ENCODE measurements at regions not wholly inside any gene's neighbourhood (a gene's known extent, or its start where the extent isn't known, plus 50 kb on each side); places are given as distances from the start of the nearest gene placed in this dataset.

- no CpG with 5 or more reads among the region's 2 CpGs for WGBS, 2 experiments
Measured at GRCh38 chr2:125701070-125701469, 954.9 kb upstream of the GYPC start.

GRCh38 chr2:125707611-125708010, 948.3 kb upstream of the GYPC start:
- WGBS, 2 experiments = 100% methylated on average over 1 of the region's 1 CpG
- no peaks in the 10 kb centered on the region for H3K36me3 ChIP-seq (ENCODE audit: control insufficient read depth, insufficient read depth, low read length)
- no peak overlapping the region for H3K27ac ChIP-seq (ENCODE audit: insufficient read depth, low read depth, low read length, poor library complexity, severe bottlenecking)
- no peaks in the 10 kb centered on the region for H3K4me1 ChIP-seq (ENCODE audit: control insufficient read depth, insufficient read depth, low read length)
- no peaks in the 10 kb centered on the region for H3K9me3 ChIP-seq (ENCODE audit: control insufficient read depth, low read length)
- no peaks in the 10 kb centered on the region for H3K27me3 ChIP-seq (ENCODE audit: control insufficient read depth, insufficient read depth, low read length, poor library complexity, severe bottlenecking)
- H3K4me3 ChIP-seq (ENCODE audit: insufficient read depth, low read depth, low read length) = no peak overlapping the region

More at GRCh38 chr2:125701070-125701469, 954.9 kb upstream of the GYPC start:
- no peaks in the 10 kb centered on the region for H3K9me3 ChIP-seq (ENCODE audit: control insufficient read depth, low read length)
- no peak overlapping the region for H3K27ac ChIP-seq (ENCODE audit: insufficient read depth, low read depth, low read length, poor library complexity, severe bottlenecking)
- H3K36me3 ChIP-seq (ENCODE audit: control insufficient read depth, insufficient read depth, low read length) = no peaks in the 10 kb centered on the region
- no peak overlapping the region for H3K4me3 ChIP-seq (ENCODE audit: insufficient read depth, low read depth, low read length)
- no peaks in the 10 kb centered on the region for H3K4me1 ChIP-seq (ENCODE audit: control insufficient read depth, insufficient read depth, low read length)
- no peaks in the 10 kb centered on the region for H3K27me3 ChIP-seq (ENCODE audit: control insufficient read depth, insufficient read depth, low read length, poor library complexity, severe bottlenecking)

- H3K36me3 ChIP-seq (ENCODE audit: control insufficient read depth, insufficient read depth, low read length) = no peaks in the 10 kb centered on the region
- H3K4me3 ChIP-seq (ENCODE audit: insufficient read depth, low read depth, low read length) = no peak overlapping the region
- H3K9me3 ChIP-seq (ENCODE audit: control insufficient read depth, low read length) = no peaks in the 10 kb centered on the region
- 86% methylated on average over 6 of the region's 6 CpGs for WGBS, 2 experiments
- H3K4me1 ChIP-seq (ENCODE audit: control insufficient read depth, insufficient read depth, low read length) = no peaks in the 10 kb centered on the region
- no peaks in the 10 kb centered on the region for H3K27me3 ChIP-seq (ENCODE audit: control insufficient read depth, insufficient read depth, low read length, poor library complexity, severe bottlenecking)
- H3K27ac ChIP-seq (ENCODE audit: insufficient read depth, low read depth, low read length, poor library complexity, severe bottlenecking) = no peak overlapping the region
Measured at GRCh38 chr2:125710561-125710960, 945.4 kb upstream of the GYPC start.

GRCh38 chr2:125711075-125711474, 944.9 kb upstream of the GYPC start:
- Histone ChIP-seq H3K4me1 (ENCODE audit: control insufficient read depth, insufficient read depth, low read length) (no peaks in the 10 kb centered on the region), H3K27me3 (ENCODE audit: control insufficient read depth, insufficient read depth, low read length, poor library complexity, severe bottlenecking) (no peaks in the 10 kb centered on the region), H3K4me3 (ENCODE audit: insufficient read depth, low read depth, low read length) (no peak overlapping the region), H3K27ac (ENCODE audit: insufficient read depth, low read depth, low read length, poor library complexity, severe bottlenecking) (no peak overlapping the region), H3K36me3 (ENCODE audit: control insufficient read depth, insufficient read depth, low read length) (no peaks in the 10 kb centered on the region), H3K9me3 (ENCODE audit: control insufficient read depth, low read length) (no peaks in the 10 kb centered on the region)
- WGBS, 2 experiments = 89 to 93% methylated on average over 1 of the region's 1 CpG

- H3K4me3 ChIP-seq (ENCODE audit: insufficient read depth, low read depth, low read length) = no peak overlapping the region
- H3K27ac ChIP-seq (ENCODE audit: insufficient read depth, low read depth, low read length, poor library complexity, severe bottlenecking) = no peak overlapping the region
- no peaks in the 10 kb centered on the region for H3K27me3 ChIP-seq (ENCODE audit: control insufficient read depth, insufficient read depth, low read length, poor library complexity, severe bottlenecking)
- 92 to 96% methylated on average over 6 of the region's 6 CpGs for WGBS, 2 experiments
- no peaks in the 10 kb centered on the region for H3K9me3 ChIP-seq (ENCODE audit: control insufficient read depth, low read length)
- H3K36me3 ChIP-seq (ENCODE audit: control insufficient read depth, insufficient read depth, low read length) = no peaks in the 10 kb centered on the region
- no peaks in the 10 kb centered on the region for H3K4me1 ChIP-seq (ENCODE audit: control insufficient read depth, insufficient read depth, low read length)
Measured at GRCh38 chr2:125713533-125713932, 942.4 kb upstream of the GYPC start.

- Histone ChIP-seq H3K27me3 (ENCODE audit: control insufficient read depth, insufficient read depth, low read length, poor library complexity, severe bottlenecking) (no peaks in the 10 kb centered on the region), H3K4me1 (ENCODE audit: control insufficient read depth, insufficient read depth, low read length) (no peaks in the 10 kb centered on the region), H3K36me3 (ENCODE audit: control insufficient read depth, insufficient read depth, low read length) (no peaks in the 10 kb centered on the region), H3K27ac (ENCODE audit: insufficient read depth, low read depth, low read length, poor library complexity, severe bottlenecking) (no peak overlapping the region), H3K9me3 (ENCODE audit: control insufficient read depth, low read length) (no peaks in the 10 kb centered on the region), H3K4me3 (ENCODE audit: insufficient read depth, low read depth, low read length) (no peak overlapping the region)
- 95% methylated on average over 14 of the region's 14 CpGs for WGBS, 2 experiments
Measured at GRCh38 chr2:125721072-125721721, 934.8 kb upstream of the GYPC start.

- H3K4me3 ChIP-seq (ENCODE audit: insufficient read depth, low read depth, low read length) = no peak overlapping the region
- no peaks in the 10 kb centered on the region for H3K36me3 ChIP-seq (ENCODE audit: control insufficient read depth, insufficient read depth, low read length)
- H3K9me3 ChIP-seq (ENCODE audit: control insufficient read depth, low read length) = no peaks in the 10 kb centered on the region
- H3K4me1 ChIP-seq (ENCODE audit: control insufficient read depth, insufficient read depth, low read length) = no peaks in the 10 kb centered on the region
- no peaks in the 10 kb centered on the region for H3K27me3 ChIP-seq (ENCODE audit: control insufficient read depth, insufficient read depth, low read length, poor library complexity, severe bottlenecking)
- no peak overlapping the region for H3K27ac ChIP-seq (ENCODE audit: insufficient read depth, low read depth, low read length, poor library complexity, severe bottlenecking)
- WGBS, 2 experiments = 97 to 98% methylated on average over 4 of the region's 4 CpGs
Measured at GRCh38 chr2:125730921-125731320, 925.0 kb upstream of the GYPC start.

- Histone ChIP-seq H3K27ac (ENCODE audit: insufficient read depth, low read depth, low read length, poor library complexity, severe bottlenecking) (no peak overlapping the region), H3K27me3 (ENCODE audit: control insufficient read depth, insufficient read depth, low read length, poor library complexity, severe bottlenecking) (no peaks in the 10 kb centered on the region), H3K4me1 (ENCODE audit: control insufficient read depth, insufficient read depth, low read length) (no peaks in the 10 kb centered on the region), H3K36me3 (ENCODE audit: control insufficient read depth, insufficient read depth, low read length) (no peaks in the 10 kb centered on the region), H3K4me3 (ENCODE audit: insufficient read depth, low read depth, low read length) (no peak overlapping the region), H3K9me3 (ENCODE audit: control insufficient read depth, low read length) (no peaks in the 10 kb centered on the region)
- 85 to 100% methylated on average over 1 of the region's 1 CpG for WGBS, 2 experiments
Measured at GRCh38 chr2:125736306-125736705, 919.7 kb upstream of the GYPC start.

- H3K27ac ChIP-seq (ENCODE audit: insufficient read depth, low read depth, low read length, poor library complexity, severe bottlenecking) = no peak overlapping the region
- H3K27me3 ChIP-seq (ENCODE audit: control insufficient read depth, insufficient read depth, low read length, poor library complexity, severe bottlenecking) = no peaks in the 10 kb centered on the region
- WGBS, 2 experiments = 62 to 63% methylated on average over 4 of the region's 4 CpGs
- peaks cover 7% of the 10 kb centered on the region for H3K4me1 ChIP-seq (ENCODE audit: control insufficient read depth, insufficient read depth, low read length)
- no peak overlapping the region for H3K4me3 ChIP-seq (ENCODE audit: insufficient read depth, low read depth, low read length)
- H3K36me3 ChIP-seq (ENCODE audit: control insufficient read depth, insufficient read depth, low read length) = no peaks in the 10 kb centered on the region
- peaks cover 2% of the 10 kb centered on the region for H3K9me3 ChIP-seq (ENCODE audit: control insufficient read depth, low read length)
Measured at GRCh38 chr2:125745514-125745913, 910.4 kb upstream of the GYPC start.

GRCh38 chr2:125746321-125747164, 909.4 kb upstream of the GYPC start:
- H3K27ac ChIP-seq (ENCODE audit: insufficient read depth, low read depth, low read length, poor library complexity, severe bottlenecking) = no peak overlapping the region
- no peak overlapping the region for H3K4me3 ChIP-seq (ENCODE audit: insufficient read depth, low read depth, low read length)
- no peaks in the 10 kb centered on the region for H3K36me3 ChIP-seq (ENCODE audit: control insufficient read depth, insufficient read depth, low read length)
- H3K4me1 ChIP-seq (ENCODE audit: control insufficient read depth, insufficient read depth, low read length) = peaks cover 7% of the 10 kb centered on the region
- no peaks in the 10 kb centered on the region for H3K27me3 ChIP-seq (ENCODE audit: control insufficient read depth, insufficient read depth, low read length, poor library complexity, severe bottlenecking)
- peaks cover 2% of the 10 kb centered on the region for H3K9me3 ChIP-seq (ENCODE audit: control insufficient read depth, low read length)
- WGBS, 2 experiments = 60 to 61% methylated on average over 4 of the region's 4 CpGs
